IMR-90 (cell line): ENCODE measurements at regions not wholly inside any gene's neighbourhood (a gene's known extent, or its start where the extent isn't known, plus 50 kb on each side); places are given as distances from the start of the nearest gene placed in this dataset.

ENCODE experiments used
- ATAC-seq: fragments of 200-7000 bp; cut with Tn5 transposase; 2 replicates; pipeline ENCODE4 v1.9.1; 2020; ENCODE audit warnings: low read depth, mild to moderate bottlenecking, moderate library complexity
- BruUV-seq: library from RNA; stranded (reverse); fragments of 400-500 nt; replicated peaks from 2 replicates; lab custom pipeline; 2021; lab: Mats Ljungman, UMichigan
- CTCF ChIA-PET: fragments of 300-600 bp; formaldehyde crosslinking; extraction: SDS; loops from one replicate; lab custom pipeline; 2021; ENCODE audit warnings: antibody characterized with exemption; lab: Yijun Ruan, JAX
- POLR2A ChIA-PET: fragments of 300-600 bp; sonication (Branson Sonifier 250); formaldehyde crosslinking; loops from one replicate; lab custom pipeline; 2022; ENCODE audit warnings: antibody characterized with exemption; ENCODE audit not compliant: unreplicated experiment; lab: Charles Lee
- DNase-seq: peaks from one replicate; pipeline ENCODE4 v3.0.0; 2013
- H2AFZ ChIP-seq: replicated peaks from 2 replicates; pipeline ENCODE3; 2013; ENCODE audit warnings: low read length, mild to moderate bottlenecking; ENCODE audit not compliant: poor library complexity
- H2AK5ac ChIP-seq: 2 replicates; pipeline ENCODE4 v1.6.1; 2013; ENCODE audit warnings: low read depth, low read length, inconsistent platforms
- H2AK9ac ChIP-seq: replicated peaks from 2 replicates; pipeline ENCODE3; 2013; ENCODE audit warnings: mild to moderate bottlenecking, low read depth, low read length, moderate library complexity; ENCODE audit not compliant: poor library complexity
- H2BK120ac ChIP-seq: 2 replicates; pipeline ENCODE4 v1.6.1; 2013; ENCODE audit warnings: low read depth, low read length, inconsistent platforms
- H2BK15ac ChIP-seq: 3 replicates; pipeline ENCODE4 v1.6.1; 2013; ENCODE audit warnings: low read depth, low read length, inconsistent platforms
- H2BK20ac ChIP-seq: 2 replicates; pipeline ENCODE4 v1.6.1; 2013; ENCODE audit warnings: low read depth, mild to moderate bottlenecking, inconsistent platforms, low read length, moderate library complexity
- H2BK5ac ChIP-seq: 2 replicates; pipeline ENCODE4 v1.6.1; 2013; ENCODE audit warnings: mild to moderate bottlenecking, low read depth, low read length, inconsistent platforms; ENCODE audit not compliant: poor library complexity, severe bottlenecking
- H3K14ac ChIP-seq: replicated peaks from 2 replicates; pipeline ENCODE4 v1.6.1; 2013; ENCODE audit warnings: low read depth, low read length, inconsistent platforms
- H3K18ac ChIP-seq: 2 replicates; pipeline ENCODE4 v1.6.1; 2013; ENCODE audit warnings: low read depth, low read length, control low read depth
- H3K23ac ChIP-seq: 2 replicates; pipeline ENCODE4 v1.6.1; 2013; ENCODE audit warnings: low read depth, low read length, inconsistent platforms
- H3K27ac ChIP-seq: 2 replicates; pipeline ENCODE4 v1.5.1; 2013; ENCODE audit warnings: mild to moderate bottlenecking, control low read depth, low read length; ENCODE audit not compliant: insufficient read depth
- H3K27me3 ChIP-seq: 2 replicates; pipeline ENCODE4 v1.6.1; 2013; ENCODE audit warnings: low read length; ENCODE audit not compliant: control insufficient read depth, insufficient read depth
- H3K36me3 ChIP-seq: 2 replicates; pipeline ENCODE4 v1.6.1; 2013; ENCODE audit warnings: low read length, mixed read lengths; ENCODE audit not compliant: control insufficient read depth, insufficient read depth
- H3K4ac ChIP-seq: 2 replicates; pipeline ENCODE4 v1.6.1; 2013; ENCODE audit warnings: low read depth, low read length, inconsistent platforms
- H3K4me1 ChIP-seq: 2 replicates; pipeline ENCODE4 v1.6.1; 2013; ENCODE audit warnings: low read length, mixed read lengths; ENCODE audit not compliant: control insufficient read depth, insufficient read depth
- H3K4me2 ChIP-seq: 2 replicates; pipeline ENCODE4 v1.6.1; 2013; ENCODE audit warnings: low read depth, mild to moderate bottlenecking, control low read depth, low read length, moderate library complexity
- H3K4me3 ChIP-seq: 2 replicates; pipeline ENCODE4 v1.5.1; 2013; ENCODE audit warnings: low read depth, mild to moderate bottlenecking, control low read depth, low read length, moderate library complexity; ENCODE audit not compliant: insufficient read depth
- H3K56ac ChIP-seq: 2 replicates; pipeline ENCODE4 v1.6.1; 2013; ENCODE audit warnings: low read length, inconsistent platforms; ENCODE audit not compliant: insufficient read depth; ENCODE audit errors: extremely low read depth
- H3K79me1 ChIP-seq, 2 experiments: 2 replicates each; pipeline ENCODE4 v1.6.1; 2013; ENCODE audit warnings: low read length in 2 of 2, inconsistent platforms in 1 of 2, low read depth in 1 of 2
- H3K9ac ChIP-seq: 2 replicates; pipeline ENCODE4 v1.6.1; 2013; ENCODE audit warnings: low read depth, low read length, control low read depth
- H3K9me1 ChIP-seq: 2 replicates; pipeline ENCODE4 v1.6.1; 2013; ENCODE audit warnings: low read length, inconsistent platforms; ENCODE audit not compliant: insufficient read depth
- H3K9me3 ChIP-seq: 2 replicates; pipeline ENCODE4 v1.6.1; 2013; ENCODE audit warnings: low read length; ENCODE audit not compliant: control insufficient read depth, insufficient read depth
- H4K20me1 ChIP-seq: 2 replicates; pipeline ENCODE4 v1.6.1; 2013; ENCODE audit warnings: low read length, inconsistent platforms; ENCODE audit not compliant: insufficient read depth
- H4K5ac ChIP-seq: 2 replicates; pipeline ENCODE4 v1.6.1; 2013; ENCODE audit warnings: mild to moderate bottlenecking, low read depth, low read length, control low read depth
- H4K8ac ChIP-seq, 2 experiments: 2 replicates each; pipeline ENCODE4 v1.6.1; 2013; ENCODE audit warnings: low read depth in 2 of 2, low read length in 2 of 2, control low read depth in 1 of 2, inconsistent platforms in 1 of 2
- H4K91ac ChIP-seq: 2 replicates; pipeline ENCODE4 v1.6.1; 2013; ENCODE audit warnings: low read depth, low read length, inconsistent platforms; ENCODE audit not compliant: insufficient read depth
- CEBPB ChIP-seq: IDR thresholded peaks from 2 replicates; pipeline ENCODE4 v1.6.1; 2012; ENCODE audit warnings: low read depth, low read length, improper control_type of control experiment
- CHD1 ChIP-seq: IDR thresholded peaks from 2 replicates; pipeline ENCODE4 v1.6.1; 2012; ENCODE audit warnings: low read depth, low read length, improper control_type of control experiment
- CTCF ChIP-seq: conservative IDR thresholded peaks from 2 replicates; pipeline ENCODE4 v1.5.1; 2012; ENCODE audit warnings: mild to moderate bottlenecking, low read depth, low read length, improper control_type of control experiment
- ELK1 ChIP-seq: fragments of 150-350 bp; IDR thresholded peaks from 2 replicates; pipeline ENCODE4 v1.6.1; 2016; ENCODE audit warnings: low read depth, mild to moderate bottlenecking, low read length, moderate library complexity, borderline replicate concordance
- FOS ChIP-seq: fragments of 150-350 bp; IDR thresholded peaks from 2 replicates; pipeline ENCODE4 v1.6.1; 2016; ENCODE audit warnings: low read depth, low read length
- MAFK ChIP-seq: IDR thresholded peaks from 2 replicates; pipeline ENCODE4 v1.6.1; 2012; ENCODE audit warnings: low read depth, low read length, improper control_type of control experiment
- MAZ ChIP-seq: IDR thresholded peaks from 2 replicates; pipeline ENCODE4 v1.6.1; 2012; ENCODE audit warnings: low read depth, mild to moderate bottlenecking, low read length, improper control_type of control experiment, moderate library complexity, borderline replicate concordance
- MXI1 ChIP-seq: IDR thresholded peaks from 2 replicates; pipeline ENCODE4 v1.6.1; 2012; ENCODE audit warnings: low read depth, mild to moderate bottlenecking, low read length, moderate library complexity, borderline replicate concordance
- NFE2L2 ChIP-seq: fragments of 150-350 bp; IDR thresholded peaks from 2 replicates; pipeline ENCODE4 v1.6.1; 2016; ENCODE audit warnings: low read depth, mild to moderate bottlenecking, low read length
- POLR2A ChIP-seq: IDR thresholded peaks from 2 replicates; pipeline ENCODE4 v1.6.1; 2012; ENCODE audit warnings: mild to moderate bottlenecking, low read depth, low read length
- RAD21 ChIP-seq: IDR thresholded peaks from 2 replicates; pipeline ENCODE4 v1.6.1; 2012; ENCODE audit warnings: low read length, improper control_type of control experiment
- RCOR1 ChIP-seq: IDR thresholded peaks from 2 replicates; pipeline ENCODE4 v1.6.1; 2012; ENCODE audit warnings: mild to moderate bottlenecking, low read length, improper control_type of control experiment; ENCODE audit not compliant: insufficient replicate concordance
- RFX5 ChIP-seq: IDR thresholded peaks from 2 replicates; pipeline ENCODE4 v1.8.0; 2012; ENCODE audit warnings: low read depth, mild to moderate bottlenecking, low read length, moderate library complexity
- SMC3 ChIP-seq: fragments of 150-350 bp; IDR thresholded peaks from 2 replicates; pipeline ENCODE4 v1.6.1; 2016; ENCODE audit warnings: low read depth, mild to moderate bottlenecking, antibody characterized with exemption, low read length, moderate library complexity
- USF2 ChIP-seq: fragments of 150-350 bp; IDR thresholded peaks from 2 replicates; pipeline ENCODE4 v1.6.1; 2017; ENCODE audit warnings: mild to moderate bottlenecking, antibody characterized with exemption, low read length, low read depth
- WGBS, 2 experiments: methylation state at CpG; one replicate each; pipeline versions ENCODE4 v1.1.5 to v1.1.7; 2013; ENCODE audit warnings: missing lambda C conversion rate in 2 of 2; ENCODE audit not compliant: insufficient read length in 1 of 2; ENCODE audit errors: extremely low coverage in 2 of 2; 5-methylcytosine and 5-hydroxymethylcytosine counted together
- dilution Hi-C: fragments of 300-500 bp; cut with HindIII; formaldehyde crosslinking; loops from one replicate; pipeline ENCODE4 v1.14.3; 2018; ENCODE audit warnings: low sequenced_read_pairs; ENCODE audit not compliant: unreplicated experiment
- in situ Hi-C: fragments of 300-500 bp; cut with MboI; formaldehyde crosslinking; loops from 3 replicates; pipeline ENCODE4 v1.14.3; 2019; ENCODE audit warnings: low sequenced_read_pairs, inconsistent platforms, mixed read lengths
- intact Hi-C: fragments of 100-400 bp; cut with micrococcal nuclease; formaldehyde crosslinking; loops from 2 replicates; pipeline ENCODE4 v1.10.0; 2022

GRCh38 chr6:113574147-113574546 lies 283.0 kb upstream of the MARCKS start:
- ChIA-PET POLR2A (no interaction called here), CTCF (interaction anchor here (0.9 kb wide), 1 partner anchor 9 kb away, joined by 3 read pairs; no protein-coding TSS in a partner anchor)
- BruUV-seq: no TSS peak
- Histone ChIP-seq H3K4me1 (no peaks in the 10 kb centered on the region), H2BK20ac (no peak overlapping the region), H3K23ac (no peak overlapping the region), H3K27ac (no peak overlapping the region), H2BK5ac (no peak overlapping the region), H3K9ac (no peak overlapping the region), H3K4ac (no peak overlapping the region), H2AK9ac (no peak overlapping the region), H3K9me1 (no peaks in the 10 kb centered on the region), H2AK5ac (no peak overlapping the region), H4K20me1 (no peaks in the 10 kb centered on the region), H3K4me2 (no peak overlapping the region), H2BK15ac (no peak overlapping the region), H4K91ac (no peak overlapping the region), H3K36me3 (no peaks in the 10 kb centered on the region), H2AFZ (no peak overlapping the region), H3K27me3 (no peaks in the 10 kb centered on the region), H3K79me1 (no peaks in the 10 kb centered on the region), H3K56ac (no peak overlapping the region), H3K4me3 (no peak overlapping the region), H3K14ac (no peak overlapping the region), H4K5ac (no peak overlapping the region), H3K18ac (no peak overlapping the region), H4K8ac (no peak overlapping the region), H3K9me3 (no peaks in the 10 kb centered on the region), H2BK120ac (no peak overlapping the region)
- dilution Hi-C loops: no loop called here
- DNase-seq: no peak
- no peak for ATAC-seq
- in situ Hi-C loops: no loop called here
- TF ChIP-seq MAZ (no peak), CEBPB (no peak), RAD21 (no peak), POLR2A (no peak), USF2 (no peak), SMC3 (no peak), CHD1 (no peak), RFX5 (no peak), MXI1 (no peak), RCOR1 (no peak), NFE2L2 (no peak), ELK1 (no peak), FOS (no peak), MAFK (no peak), CTCF (no peak)
- WGBS, 2 experiments: 72% methylated on average over 3 of the region's 4 CpGs; no CpG with 5 or more reads in 1 of the 2 experiments
- intact Hi-C loops: no loop called here
